ENCODE measurements at regions not wholly inside any gene's neighbourhood (a gene's known extent, or its start where the extent isn't known, plus 50 kb on each side); places are given as distances from the start of the nearest gene placed in this dataset.

- POLR2A ChIA-PET (ENCODE audit: partially characterized antibody): no interaction called here
- FAIRE-seq: no peak
- no peaks in the 10 kb centered on the region for H3K79me2 ChIP-seq (ENCODE audit: control insufficient read depth in 1 of 2, insufficient read depth in 2 of 2, low read length in 2 of 2)
- no peaks in the 10 kb centered on the region for H3K9me3 ChIP-seq (ENCODE audit: insufficient read depth in 2 of 2, low read depth in 1 of 2, low read length in 1 of 2)
- no peak overlapping the region for H2BK5ac ChIP-seq (ENCODE audit: low read depth, low read length)
- no peak overlapping the region for H3K9ac ChIP-seq (replicated peaks in 1 of 4; ENCODE audit: extremely low read depth in 1 of 4, low read depth in 3 of 4, low read length in 3 of 4)
- H3K23me2 ChIP-seq (ENCODE audit: low read depth, low read length): no peaks in the 10 kb centered on the region
- 97% methylated on average over 1 of the region's 1 CpG; no CpG with 5 or more reads in 1 of the 2 experiments for WGBS, 2 experiments (ENCODE audit: extremely low coverage in 1 of 2, insufficient coverage in 1 of 2, insufficient read length in 1 of 2, insufficient replicate concordance in 2 of 2, low coverage in 1 of 2, low lambda C conversion rate in 2 of 2, missing lambda C conversion rate in 1 of 2)
- no peak overlapping the region for H3K14ac ChIP-seq (ENCODE audit: insufficient read length)
- no peak overlapping the region for H3K27ac ChIP-seq (ENCODE audit: low read depth, low read length)
- no peak overlapping the region for H3K4me2 ChIP-seq (ENCODE audit: insufficient read depth in 1 of 2, low read depth in 2 of 2, low read length in 2 of 2)
- no peaks in the 10 kb centered on the region for H3K36me3 ChIP-seq (ENCODE audit: control insufficient read depth in 2 of 4, insufficient read depth in 4 of 4, low read length in 3 of 4)
- no peaks in the 10 kb centered on the region for H3K27me3 ChIP-seq (replicated peaks in 1 of 4; ENCODE audit: control insufficient read depth in 3 of 4, extremely low read depth in 1 of 4, insufficient read depth in 3 of 4, low read length in 3 of 4)
- no peaks in the 10 kb centered on the region for H3K4me1 ChIP-seq (replicated peaks in 1 of 4; ENCODE audit: control insufficient read depth in 3 of 4, insufficient read depth in 4 of 4, low read length in 3 of 4)
- no peak overlapping the region for H2BK12ac ChIP-seq (ENCODE audit: low read depth, low read length)
- no peak overlapping the region for H2BK20ac ChIP-seq (ENCODE audit: low read length)
- no peak for TF ChIP-seq BCL11A (IDR thresholded peaks at IDR 0.05; ENCODE audit: low read depth in 2 of 2, low read length in 2 of 2)
- TF ChIP-seq SIRT6 (IDR thresholded peaks at IDR 0.05; ENCODE audit: low read length): no peak
- no peak for TF ChIP-seq TCF12 (IDR thresholded peaks at IDR 0.05; ENCODE audit: low read depth, low read length)
- no peak for TF ChIP-seq MAX (IDR thresholded peaks at IDR 0.05)
- TF ChIP-seq HDAC6 (IDR thresholded peaks at IDR 0.05; ENCODE audit: low read depth, low read length): no peak
- TF ChIP-seq POLR2AphosphoS5 (IDR thresholded peaks at IDR 0.05; ENCODE audit: low read depth, low read length): no peak
- no peak overlapping the region for H3K4ac ChIP-seq (replicated peaks; ENCODE audit: insufficient read length, low read depth, low read length)
- CTCF ChIA-PET (ENCODE audit: partially characterized antibody): no interaction called here
- H4K91ac ChIP-seq (replicated peaks; ENCODE audit: insufficient read length, low read length): no peak overlapping the region
- no peak overlapping the region for H2AK5ac ChIP-seq (ENCODE audit: low read depth, low read length)
- DNase-seq (ENCODE audit: low read depth in 1 of 2, low spot score in 2 of 2): no peak
- H2BK15ac ChIP-seq (ENCODE audit: low read length): no peak overlapping the region
- no peak overlapping the region for H3K4me3 ChIP-seq (ENCODE audit: extremely low read depth in 1 of 4, insufficient read depth in 2 of 4, low read depth in 3 of 4, low read length in 4 of 4)
- no peak overlapping the region for H3K23ac ChIP-seq (ENCODE audit: insufficient read length)
- no peak overlapping the region for H3K18ac ChIP-seq (ENCODE audit: extremely low read depth, low read length)
- H4K20me1 ChIP-seq (replicated peaks in 1 of 2; ENCODE audit: control insufficient read depth in 1 of 2, insufficient read depth in 2 of 2, low read length in 2 of 2): no peaks in the 10 kb centered on the region
- no peak overlapping the region for H2AFZ ChIP-seq (ENCODE audit: low read length)
- no peak overlapping the region for H2BK120ac ChIP-seq (replicated peaks; ENCODE audit: low read depth, low read length)
- no peak overlapping the region for H4K5ac ChIP-seq (ENCODE audit: insufficient read length, low read depth, low read length)
- H4K8ac ChIP-seq (ENCODE audit: extremely low read depth, insufficient read depth, low read length): no peak overlapping the region
- no peaks in the 10 kb centered on the region for H3K79me1 ChIP-seq (ENCODE audit: low read depth, low read length)
- no peak overlapping the region for H3K56ac ChIP-seq (replicated peaks; ENCODE audit: insufficient read length, low read depth, low read length)
Measured at GRCh38 chr12:73053893-73054292, 781.7 kb downstream of the TRHDE start.

Measured in H1 (cell line).